GM18861 (cell line): ENCODE measurements at regions not wholly inside any gene's neighbourhood (a gene's known extent, or its start where the extent isn't known, plus 50 kb on each side); places are given as distances from the start of the nearest gene placed in this dataset.

ENCODE experiments used
- ATAC-seq: cut with Tn5 transposase; IDR thresholded peaks from one replicate; pipeline ENCODE4 v1.9.1; 2021; ENCODE audit not compliant: unreplicated experiment

DNA sequence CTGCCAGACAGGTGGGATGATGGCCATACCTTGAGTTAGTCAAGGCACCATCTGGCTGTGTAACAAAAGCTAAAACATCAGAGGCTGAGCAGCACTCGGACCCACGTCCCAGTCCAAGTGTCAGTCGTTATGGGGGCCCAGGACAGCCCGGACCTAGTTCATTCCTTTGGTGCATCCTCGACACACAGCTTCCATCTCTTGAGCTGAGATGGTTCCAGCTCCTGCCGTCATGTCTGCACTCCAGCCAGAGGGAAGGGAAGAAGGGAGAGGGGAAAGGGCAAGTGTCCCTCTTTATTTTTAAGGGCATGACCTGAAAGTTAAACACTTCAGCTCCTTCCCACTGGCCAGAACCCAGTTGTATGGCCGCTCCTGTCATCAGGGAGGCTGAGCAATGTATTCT lies 218.0 kb downstream of the SEC14L1 start:
- no peak for ATAC-seq

DNA sequence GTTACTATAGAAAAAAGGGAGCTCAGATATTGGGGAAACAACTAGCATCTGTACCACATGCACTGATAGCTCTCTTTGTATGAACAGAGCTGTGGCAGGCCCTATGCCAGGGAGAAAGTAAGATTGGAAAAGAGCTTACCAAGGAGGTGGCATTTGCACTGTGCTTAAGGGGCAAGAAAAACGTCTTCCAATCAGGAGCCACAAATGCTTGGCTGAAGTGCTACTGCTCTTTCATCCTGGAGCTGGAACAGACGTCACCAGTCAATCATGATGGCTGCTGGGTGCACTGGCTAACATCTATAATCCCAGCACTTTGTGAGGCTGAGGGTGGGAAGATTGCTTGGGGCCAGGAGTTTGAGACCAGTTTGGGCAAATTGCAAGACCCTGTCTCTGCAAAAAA lies 218.5 kb downstream of the SEC14L1 start:
- ATAC-seq, result no peak

DNA sequence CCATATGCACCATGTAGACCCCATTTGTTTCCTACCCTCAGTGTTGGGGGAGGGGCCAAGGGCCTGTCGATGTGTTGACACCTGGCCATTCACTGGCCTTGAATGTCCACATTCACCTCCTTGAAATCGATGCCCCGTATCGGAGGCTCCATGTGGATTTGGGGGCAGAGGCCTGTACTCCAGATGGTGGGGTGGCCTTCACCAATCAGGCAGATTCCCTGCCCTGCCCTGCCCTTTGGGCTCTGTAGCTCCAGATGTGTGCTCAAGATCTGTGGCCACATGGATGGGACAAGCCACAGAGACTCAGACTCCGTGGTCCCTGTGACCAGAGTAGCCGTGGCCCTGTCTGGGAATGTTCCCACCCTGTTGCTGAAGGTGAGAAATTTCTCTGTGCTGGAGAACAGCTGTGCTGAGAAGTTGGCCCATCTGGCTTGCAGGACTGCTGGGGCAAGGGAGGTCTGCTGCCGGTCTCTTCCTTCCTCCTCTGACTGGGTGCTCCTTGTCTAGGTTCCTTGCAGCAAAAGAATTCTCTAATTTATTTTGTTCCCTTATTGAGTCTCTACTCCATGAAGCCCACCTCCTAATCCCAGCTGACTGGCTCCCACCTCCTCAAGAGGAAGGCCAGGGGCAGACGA lies 221.3 kb downstream of the SEC14L1 start:
- no peak for ATAC-seq

DNA sequence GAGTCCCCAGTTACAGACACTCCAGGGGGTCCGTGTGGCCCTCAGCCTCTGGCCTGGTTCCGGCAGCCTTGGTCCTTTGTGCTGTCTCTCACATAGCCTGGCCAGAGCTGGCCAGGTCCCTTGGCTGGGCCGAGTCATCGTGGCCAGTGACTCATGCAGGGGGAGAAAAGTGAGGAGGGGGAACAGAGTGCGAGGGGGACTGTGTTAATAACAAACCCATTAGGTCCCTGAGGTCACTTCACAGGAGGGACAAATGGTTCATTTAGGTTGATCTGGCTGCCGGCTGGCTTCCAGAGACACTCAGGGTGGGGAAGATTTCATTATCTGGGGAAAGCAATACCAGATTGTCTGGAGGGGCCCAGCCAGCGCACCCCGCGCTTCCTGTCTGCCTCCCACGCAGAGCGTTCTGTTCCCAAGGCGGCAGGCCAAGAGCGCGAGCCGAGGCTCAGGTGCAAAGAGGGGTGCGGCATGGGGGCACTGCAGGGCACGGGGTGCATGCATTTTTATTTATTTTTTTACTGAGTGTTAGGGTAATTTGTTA lies 223.1 kb downstream of the SEC14L1 start:
- no peak for ATAC-seq

DNA sequence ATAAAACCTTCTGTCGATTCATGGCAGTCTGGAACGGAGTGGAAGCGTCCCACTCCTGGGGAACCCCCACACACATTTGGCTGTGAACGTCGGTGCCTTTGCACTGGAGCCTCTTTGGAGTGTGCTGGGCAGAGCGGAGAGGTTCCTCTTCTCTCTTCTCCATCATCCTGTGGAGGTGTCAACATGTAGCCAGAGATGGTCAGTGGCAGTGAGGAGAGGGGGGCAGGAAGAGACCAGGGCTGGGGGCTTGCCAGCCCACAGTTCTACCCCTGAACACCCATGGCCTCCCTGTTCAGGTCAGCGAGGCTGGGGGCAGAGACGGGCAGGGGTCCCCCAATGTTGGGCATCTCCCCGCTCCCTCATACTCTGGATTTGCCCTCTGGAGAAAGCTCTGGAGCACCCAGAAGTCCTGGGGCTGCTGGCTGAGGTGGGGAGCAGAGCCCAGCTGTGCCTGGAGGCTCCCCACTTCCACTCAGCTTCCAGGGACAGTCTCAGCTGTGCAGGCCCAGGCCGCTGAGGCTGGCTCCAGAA lies 223.7 kb downstream of the SEC14L1 start:
- no peak for ATAC-seq

DNA sequence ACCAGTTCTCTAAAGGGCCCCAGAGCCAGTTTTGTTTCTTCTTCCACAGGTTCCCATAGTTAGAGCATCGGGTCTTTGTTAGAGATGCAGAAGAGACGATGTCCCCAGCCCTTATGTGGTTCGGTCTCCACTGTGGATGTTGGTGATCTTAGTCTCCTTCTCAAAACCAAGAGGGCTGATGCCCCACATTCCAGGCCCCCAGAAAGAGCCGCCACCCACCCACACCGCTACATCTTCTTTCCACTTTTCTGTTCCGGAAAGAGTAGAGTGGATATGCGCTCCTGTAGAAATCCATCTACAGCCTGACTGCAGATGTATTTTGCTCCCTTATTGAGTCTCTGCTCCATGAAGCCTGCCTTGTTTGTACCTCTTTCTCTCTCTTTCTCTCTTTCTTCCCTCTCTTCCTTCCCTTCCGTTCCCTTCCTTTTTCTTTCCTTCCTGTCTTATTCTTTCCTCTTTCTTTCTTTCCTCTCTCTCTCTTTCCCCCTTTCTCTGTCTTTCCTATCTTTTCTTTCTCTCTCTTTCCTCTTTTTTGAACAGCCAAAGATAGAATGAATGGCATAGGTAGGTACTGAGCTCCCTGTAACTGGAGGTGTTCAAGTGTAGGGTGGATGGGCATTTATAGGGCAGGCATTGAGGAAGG lies 224.3 kb downstream of the SEC14L1 start:
- ATAC-seq, result no peak

DNA sequence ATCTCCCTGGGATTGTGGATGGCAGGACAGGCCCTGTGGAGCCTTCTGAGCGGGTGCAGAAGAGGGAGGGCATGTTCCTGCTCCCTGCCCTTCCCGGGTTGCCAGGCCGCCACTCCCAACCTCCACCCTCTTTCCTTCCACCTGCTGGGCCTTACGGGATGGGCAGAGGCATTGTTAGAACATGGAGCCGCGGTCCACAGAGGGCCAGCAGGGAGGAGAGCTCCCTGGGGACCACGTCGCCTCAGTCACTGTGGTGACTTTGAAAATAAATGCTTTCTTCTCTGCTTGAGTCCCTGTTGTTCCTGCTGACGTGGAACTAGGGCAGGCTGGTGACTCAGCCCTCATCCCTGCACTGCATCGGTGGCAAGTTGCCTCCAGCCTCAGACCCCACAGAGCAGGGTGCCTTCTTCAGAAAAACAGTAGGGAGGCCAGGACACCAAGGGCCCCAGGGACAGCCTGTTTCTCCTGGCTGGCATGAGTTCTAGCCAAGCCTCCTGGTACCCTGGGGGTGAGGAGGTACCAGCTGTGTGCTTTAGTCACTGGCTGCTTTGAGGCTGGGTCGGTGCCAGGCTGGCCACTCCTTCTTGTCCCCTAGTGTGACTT lies 224.9 kb downstream of the SEC14L1 start:
- no peak for ATAC-seq

DNA sequence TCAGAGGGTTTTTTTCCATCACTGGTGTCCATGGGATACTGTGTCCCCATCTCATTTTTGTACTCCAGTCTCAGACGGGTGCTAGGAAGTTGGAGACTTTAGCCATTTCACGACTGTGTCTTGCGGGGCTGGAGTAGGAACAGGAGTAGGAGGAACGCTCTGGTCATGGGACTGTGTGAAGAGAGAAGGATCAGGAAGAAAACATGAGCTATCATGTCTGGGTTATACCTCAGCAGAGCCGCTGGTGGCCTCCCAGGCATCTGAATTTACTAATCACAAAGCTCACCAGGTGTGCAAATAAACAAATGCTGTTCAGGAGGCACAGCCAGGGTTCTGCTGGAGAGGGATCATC lies 225.4 kb downstream of the SEC14L1 start:
- ATAC-seq, result no peak

DNA sequence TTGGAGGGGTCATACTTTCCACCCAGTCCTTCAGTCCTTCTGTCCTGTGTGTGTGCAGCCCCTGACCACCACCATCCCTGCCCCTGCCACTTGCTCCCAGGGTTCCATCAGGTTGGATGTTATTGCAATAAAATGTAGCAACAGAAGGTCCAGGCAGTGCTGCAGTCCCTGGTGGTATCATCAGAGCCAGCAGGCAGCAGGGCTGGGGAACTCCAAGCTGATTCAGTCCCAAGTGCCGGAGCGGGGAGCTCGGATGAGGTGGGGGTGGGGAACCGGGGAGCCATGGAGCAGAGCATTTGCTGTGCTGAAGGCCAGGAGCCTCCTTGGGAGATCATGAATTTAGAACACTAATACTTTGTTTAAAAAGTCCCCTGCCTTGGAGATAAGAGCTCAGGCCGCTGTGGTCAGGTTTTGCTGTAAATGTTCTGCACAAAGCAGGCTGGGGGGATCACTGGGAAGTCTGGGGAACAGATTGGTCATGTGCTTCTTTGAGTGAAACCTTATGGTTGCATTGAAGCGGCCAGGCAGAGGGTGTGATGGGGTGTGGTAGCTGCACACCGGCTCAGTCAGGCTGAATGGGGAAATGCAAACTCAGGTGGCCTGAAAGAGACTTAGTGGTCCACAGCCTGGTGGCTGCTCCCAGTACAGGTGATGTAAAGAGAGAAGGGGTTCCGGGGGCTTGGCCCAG lies 225.9 kb downstream of the SEC14L1 start:
- ATAC-seq, result no peak

DNA sequence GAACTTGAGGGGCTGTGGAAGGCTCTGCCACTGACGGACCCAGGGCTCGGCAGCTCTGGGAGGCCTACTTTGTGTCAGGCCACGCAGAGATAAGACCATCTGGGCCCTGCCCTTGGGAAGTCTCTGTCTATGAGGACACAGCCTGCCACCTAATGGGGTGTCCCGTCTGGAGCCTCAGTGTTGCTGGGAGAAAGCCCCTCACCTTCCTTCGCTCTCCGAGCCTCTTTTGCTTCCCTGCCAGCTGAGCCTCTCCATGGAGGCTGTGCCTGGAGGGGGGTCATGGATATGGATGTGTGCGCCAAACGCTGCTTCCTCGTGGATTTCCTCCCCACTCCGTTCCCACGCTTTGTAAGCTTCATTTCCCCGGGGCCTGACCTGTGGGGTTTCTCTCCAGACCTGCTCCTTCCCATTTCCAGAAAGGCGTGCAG lies 228.8 kb downstream of the SEC14L1 start:
- ATAC-seq, result no peak

DNA sequence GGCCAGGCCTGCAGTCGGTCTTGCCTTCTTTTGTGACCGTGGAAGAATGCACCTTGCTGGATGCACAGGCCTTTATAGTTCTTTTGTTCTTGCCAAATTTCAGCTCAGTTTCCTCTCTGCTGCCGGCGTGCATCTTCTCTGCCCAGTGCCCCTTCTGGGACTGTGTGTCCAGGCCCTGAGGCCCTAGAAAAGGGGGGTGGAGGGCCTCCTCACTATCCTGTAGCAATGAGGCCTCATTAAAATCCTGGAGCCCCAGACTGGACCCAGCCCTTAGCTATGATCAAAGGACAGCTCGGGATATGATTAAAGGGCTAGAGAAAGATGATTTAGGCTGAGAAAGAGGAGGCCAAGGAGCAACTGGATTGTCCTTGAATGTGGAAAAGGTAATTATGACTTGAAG lies 229.8 kb downstream of the SEC14L1 start:
- no peak for ATAC-seq

DNA sequence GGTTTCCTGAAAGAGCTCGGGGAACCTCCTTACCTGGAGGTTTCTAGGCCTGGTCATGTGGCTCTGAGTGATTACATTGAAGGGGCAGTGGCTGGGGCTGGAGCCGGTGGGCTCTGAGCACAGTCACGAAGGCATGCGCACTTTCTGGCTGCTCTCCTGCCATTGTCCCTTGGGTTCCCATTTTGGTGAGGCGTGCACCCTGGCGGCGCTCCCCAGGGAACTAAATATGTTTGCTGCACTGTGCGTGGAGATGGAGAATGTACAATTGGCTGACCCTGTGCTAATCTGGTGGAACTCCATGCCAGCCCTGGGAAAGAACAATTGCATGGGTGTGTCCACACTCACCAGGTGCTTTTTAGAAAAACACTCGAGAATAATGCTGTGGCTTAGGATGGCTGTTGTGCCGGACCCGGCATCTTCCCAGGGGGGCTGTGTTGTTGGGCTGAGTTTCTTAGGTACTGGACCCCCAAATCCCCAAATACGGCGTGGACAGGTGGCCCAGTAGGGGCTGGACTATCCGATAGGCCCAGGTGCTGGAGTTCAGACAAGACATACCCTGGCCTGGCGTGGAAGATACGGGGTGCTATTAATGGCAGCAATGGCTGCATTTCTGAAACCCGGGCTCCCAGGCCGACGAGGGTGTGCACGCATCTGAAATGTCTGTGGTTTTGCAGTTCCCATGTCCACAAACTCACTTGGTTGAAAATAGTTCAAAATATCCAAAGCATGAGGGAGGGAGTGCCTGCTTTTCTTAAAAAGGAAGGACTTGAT lies 230.5 kb downstream of the SEC14L1 start:
- ATAC-seq, result no peak

DNA sequence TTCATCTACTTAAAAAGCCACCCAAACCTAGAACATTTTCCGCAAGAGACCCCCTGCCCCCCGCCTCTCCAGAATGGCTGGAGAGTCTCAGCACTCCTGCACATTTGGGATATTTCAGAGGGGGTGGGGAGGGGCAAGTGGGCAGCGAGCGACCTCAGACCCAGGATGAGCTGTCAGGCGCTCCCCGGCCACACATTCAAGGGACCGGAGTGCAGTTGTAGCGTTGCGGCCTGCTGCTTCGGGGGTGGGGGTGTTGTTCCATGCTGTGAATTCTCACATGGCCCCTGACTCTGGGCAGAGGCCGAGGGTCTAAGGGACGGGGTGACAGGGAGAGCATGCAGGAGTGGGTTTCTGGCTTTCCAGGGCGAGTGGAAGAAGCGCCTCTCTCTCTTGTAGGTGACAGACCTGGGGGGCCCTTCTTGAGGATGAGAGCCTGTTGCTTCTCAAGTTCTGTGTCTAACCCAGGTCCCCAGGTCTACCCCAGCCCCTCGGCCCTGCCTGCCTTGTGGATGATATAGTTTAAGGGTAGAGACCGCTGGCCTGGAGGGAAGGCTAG lies 231.2 kb downstream of the SEC14L1 start:
- no peak for ATAC-seq

DNA sequence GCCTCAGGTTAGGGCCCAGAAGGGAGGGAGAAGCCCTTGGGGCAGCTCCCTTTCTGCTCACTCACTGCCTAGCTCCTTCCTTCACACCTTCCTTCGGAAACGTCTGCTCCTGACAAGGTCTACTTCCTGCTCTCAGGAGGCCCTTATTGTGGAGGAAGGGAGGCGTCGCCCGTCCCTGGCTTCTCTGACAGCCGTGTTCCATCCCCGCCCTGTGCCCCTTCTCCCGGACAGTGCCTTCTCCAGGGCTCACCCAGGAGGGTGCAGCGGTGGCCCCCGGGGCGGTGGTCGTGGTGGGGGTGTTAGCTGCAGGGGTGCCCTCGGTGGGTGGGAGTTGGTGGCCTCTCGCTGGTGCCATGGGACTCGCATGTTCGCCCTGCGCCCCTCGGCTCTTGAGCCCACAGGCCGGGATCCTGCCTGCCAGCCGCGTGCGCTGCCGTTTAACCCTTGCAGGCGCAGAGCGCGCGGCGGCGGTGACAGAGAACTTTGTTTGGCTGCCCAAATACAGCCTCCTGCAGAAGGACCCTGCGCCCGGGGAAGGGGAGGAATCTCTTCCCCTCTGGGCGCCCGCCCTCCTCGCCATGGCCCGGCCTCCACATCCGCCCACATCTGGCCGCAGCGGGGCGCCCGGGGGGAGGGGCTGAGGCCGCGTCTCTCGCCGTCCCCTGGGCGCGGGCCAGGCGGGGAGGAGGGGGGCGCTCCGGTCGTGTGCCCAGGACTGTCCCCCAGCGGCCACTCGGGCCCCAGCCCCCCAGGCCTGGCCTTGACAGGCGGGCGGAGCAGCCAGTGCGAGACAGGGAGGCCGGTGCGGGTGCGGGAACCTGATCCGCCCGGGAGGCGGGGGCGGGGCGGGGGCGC lies 231.9 kb downstream of the SEC14L1 start:
- ATAC-seq, result no peak

DNA sequence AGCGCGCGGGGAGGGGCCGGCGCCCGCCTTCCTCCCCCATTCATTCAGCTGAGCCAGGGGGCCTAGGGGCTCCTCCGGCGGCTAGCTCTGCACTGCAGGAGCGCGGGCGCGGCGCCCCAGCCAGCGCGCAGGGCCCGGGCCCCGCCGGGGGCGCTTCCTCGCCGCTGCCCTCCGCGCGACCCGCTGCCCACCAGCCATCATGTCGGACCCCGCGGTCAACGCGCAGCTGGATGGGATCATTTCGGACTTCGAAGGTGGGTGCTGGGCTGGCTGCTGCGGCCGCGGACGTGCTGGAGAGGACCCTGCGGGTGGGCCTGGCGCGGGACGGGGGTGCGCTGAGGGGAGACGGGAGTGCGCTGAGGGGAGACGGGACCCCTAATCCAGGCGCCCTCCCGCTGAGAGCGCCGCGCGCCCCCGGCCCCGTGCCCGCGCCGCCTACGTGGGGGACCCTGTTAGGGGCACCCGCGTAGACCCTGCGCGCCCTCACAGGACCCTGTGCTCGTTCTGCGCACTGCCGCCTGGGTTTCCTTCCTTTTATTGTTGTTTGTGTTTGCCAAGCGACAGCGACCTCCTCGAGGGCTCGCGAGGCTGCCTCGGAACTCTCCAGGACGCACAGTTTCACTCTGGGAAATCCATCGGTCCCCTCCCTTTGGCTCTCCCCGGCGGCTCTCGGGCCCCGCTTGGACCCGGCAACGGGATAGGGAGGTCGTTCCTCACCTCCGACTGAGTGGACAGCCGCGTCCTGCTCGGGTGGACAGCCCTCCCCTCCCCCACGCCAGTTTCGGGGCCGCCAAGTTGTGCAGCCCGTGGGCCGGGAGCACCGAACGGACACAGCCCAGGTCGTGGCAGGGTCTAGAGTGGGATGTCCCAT lies 232.8 kb downstream of the SEC14L1 start:
- ATAC-seq, result no peak

DNA sequence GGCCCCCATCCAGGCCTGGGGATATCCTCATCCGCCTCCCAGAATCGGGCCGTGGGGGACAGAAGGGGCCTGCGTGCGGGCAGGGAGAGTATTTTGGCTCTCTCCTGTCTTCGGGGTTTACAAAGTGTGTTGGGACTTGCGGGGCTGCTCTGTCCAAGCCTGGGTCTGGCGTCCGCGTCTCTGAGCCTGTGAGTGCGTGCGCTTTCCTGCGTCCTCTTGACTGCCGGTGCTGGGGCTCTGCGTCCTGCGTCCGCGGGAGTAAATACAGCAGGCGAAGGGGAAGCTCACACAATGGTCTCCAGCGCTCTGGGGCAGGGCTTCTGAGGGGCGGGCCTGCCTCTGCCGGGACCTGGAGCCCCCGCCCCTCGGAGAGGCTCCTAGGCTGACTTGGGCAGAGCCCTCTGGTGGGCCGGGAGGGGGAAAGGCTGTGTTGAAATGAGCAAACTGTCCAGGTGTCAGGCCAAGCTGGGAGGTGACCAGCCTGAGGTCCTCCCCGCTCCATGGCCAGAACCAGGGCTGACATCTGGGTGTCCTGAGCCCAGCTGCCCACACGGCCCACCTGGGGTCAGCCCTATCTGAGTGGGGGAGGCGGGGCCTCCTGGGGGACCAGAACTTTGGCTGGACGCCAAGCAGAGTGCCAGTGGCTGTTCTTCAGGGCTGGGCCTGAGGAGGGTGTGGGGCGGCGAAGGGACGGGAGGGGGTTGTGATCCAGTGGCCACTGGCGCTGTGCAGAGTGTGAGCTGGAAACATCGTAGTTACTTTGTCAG lies 233.6 kb downstream of the SEC14L1 start:
- ATAC-seq, result no peak

DNA sequence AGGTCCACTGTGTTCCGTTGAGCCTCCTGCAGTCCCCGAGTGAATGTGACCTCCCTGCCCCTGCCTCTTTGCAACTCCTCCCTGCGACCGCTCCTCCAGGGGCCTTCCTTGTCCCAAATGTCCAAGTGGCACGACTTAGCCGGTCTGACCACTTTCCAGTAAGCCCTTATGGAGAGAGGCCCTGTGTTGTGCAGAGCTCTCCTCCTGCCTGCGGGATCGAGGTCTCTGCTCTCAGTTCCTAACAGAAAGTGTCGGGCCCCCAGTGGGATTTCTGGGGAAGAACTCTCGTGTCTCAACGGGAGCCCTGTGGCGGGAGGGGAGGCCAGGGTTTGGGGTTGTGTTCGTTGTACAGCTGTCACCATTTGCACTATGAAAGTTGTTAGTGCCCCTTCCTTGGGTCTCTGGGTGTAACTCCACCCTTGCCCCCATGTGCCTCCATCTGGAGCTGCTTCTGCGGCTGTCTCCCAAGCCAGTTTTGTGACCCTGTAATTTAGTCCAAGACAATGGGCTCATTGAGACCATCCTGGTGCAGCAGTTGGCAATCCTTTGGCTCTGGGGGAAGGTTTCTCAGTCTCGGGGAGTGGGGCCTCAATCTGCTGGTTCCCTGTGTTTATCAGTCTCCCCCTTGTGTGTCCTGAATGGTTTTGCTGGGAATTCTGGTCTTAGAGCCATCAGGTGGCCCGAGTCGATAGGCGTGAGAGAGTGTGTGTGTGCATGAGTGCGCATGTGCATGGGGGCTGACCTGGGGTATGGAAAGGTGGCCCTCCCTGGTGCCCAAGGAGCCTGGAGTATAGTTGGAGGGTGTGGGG lies 234.5 kb downstream of the SEC14L1 start:
- no peak for ATAC-seq
